ENCODE measurements at regions not wholly inside any gene's neighbourhood (a gene's known extent, or its start where the extent isn't known, plus 50 kb on each side); places are given as distances from the start of the nearest gene placed in this dataset.

GRCh38 chr13:34144142-34144541 is 326.2 kb downstream of the RFC3 start:
- TF ChIP-seq POLR2A (IDR thresholded peaks at IDR 0.05; ENCODE audit: extremely low read depth, insufficient read length): no peak
- TF ChIP-seq CTCF (IDR thresholded peaks at IDR 0.05; ENCODE audit: low read depth, low read length): no peak
- TF ChIP-seq MAX (IDR thresholded peaks at IDR 0.05; ENCODE audit: low read depth, low read length): no peak
- no peak for TF ChIP-seq MYC (IDR thresholded peaks at IDR 0.05; ENCODE audit: low read depth, low read length)

GRCh38 chr13:34145061-34145460 is 327.1 kb downstream of the RFC3 start:
- no peak overlapping the region for H3K4me3 ChIP-seq (ENCODE audit: low read depth, low read length)
- TF ChIP-seq CTCF (IDR thresholded peaks at IDR 0.05; ENCODE audit: low read depth, low read length) (no peak), POLR2A (IDR thresholded peaks at IDR 0.05; ENCODE audit: extremely low read depth, insufficient read length) (no peak), MYC (IDR thresholded peaks at IDR 0.05; ENCODE audit: low read depth, low read length) (no peak)
- DNase-seq (ENCODE audit: low read depth): no peak

More at GRCh38 chr13:34144142-34144541, 326.2 kb downstream of the RFC3 start:
- DNase-seq (ENCODE audit: low read depth): no peak
- H3K4me3 ChIP-seq (ENCODE audit: low read depth, low read length): no peak overlapping the region

- H3K4me3 ChIP-seq (ENCODE audit: low read depth, low read length): no peak overlapping the region
- no peak for DNase-seq (ENCODE audit: low read depth)
- TF ChIP-seq MAX (IDR thresholded peaks at IDR 0.05; ENCODE audit: low read depth, low read length) (no peak), POLR2A (IDR thresholded peaks at IDR 0.05; ENCODE audit: extremely low read depth, insufficient read length) (no peak), MYC (IDR thresholded peaks at IDR 0.05; ENCODE audit: low read depth, low read length) (no peak), CTCF (IDR thresholded peaks at IDR 0.05; ENCODE audit: low read depth, low read length) (no peak)
Measured at GRCh38 chr13:34148359-34148758, 330.4 kb downstream of the RFC3 start.

- H3K4me3 ChIP-seq (ENCODE audit: low read depth, low read length): no peak overlapping the region
- no peak for DNase-seq (ENCODE audit: low read depth)
- TF ChIP-seq MYC (IDR thresholded peaks at IDR 0.05; ENCODE audit: low read depth, low read length) (no peak), MAX (IDR thresholded peaks at IDR 0.05; ENCODE audit: low read depth, low read length) (no peak), CTCF (IDR thresholded peaks at IDR 0.05; ENCODE audit: low read depth, low read length) (no peak), POLR2A (IDR thresholded peaks at IDR 0.05; ENCODE audit: extremely low read depth, insufficient read length) (no peak)
Measured at GRCh38 chr13:34151885-34152284, 333.9 kb downstream of the RFC3 start.

- no peak for TF ChIP-seq POLR2A (IDR thresholded peaks at IDR 0.05; ENCODE audit: extremely low read depth, insufficient read length)
- no peak for TF ChIP-seq MYC (IDR thresholded peaks at IDR 0.05; ENCODE audit: low read depth, low read length)
- no peak for TF ChIP-seq MAX (IDR thresholded peaks at IDR 0.05; ENCODE audit: low read depth, low read length)
- TF ChIP-seq CTCF (IDR thresholded peaks at IDR 0.05; ENCODE audit: low read depth, low read length): no peak
- H3K4me3 ChIP-seq (ENCODE audit: low read depth, low read length): no peak overlapping the region
- no peak for DNase-seq (ENCODE audit: low read depth)
Measured at GRCh38 chr13:34152409-34152808, 334.5 kb downstream of the RFC3 start.

GRCh38 chr13:34152996-34153395 is 335.0 kb downstream of the RFC3 start:
- no peak for DNase-seq (ENCODE audit: low read depth)

More at GRCh38 chr13:34152996-34153395, 335.0 kb downstream of the RFC3 start:
- TF ChIP-seq POLR2A (IDR thresholded peaks at IDR 0.05; ENCODE audit: extremely low read depth, insufficient read length) (no peak), MYC (IDR thresholded peaks at IDR 0.05; ENCODE audit: low read depth, low read length) (no peak), MAX (IDR thresholded peaks at IDR 0.05; ENCODE audit: low read depth, low read length) (no peak), CTCF (IDR thresholded peaks at IDR 0.05; ENCODE audit: low read depth, low read length) (no peak)
- no peak overlapping the region for H3K4me3 ChIP-seq (ENCODE audit: low read depth, low read length)
